ENCODE measurements at regions not wholly inside any gene's neighbourhood (a gene's known extent, or its start where the extent isn't known, plus 50 kb on each side); places are given as distances from the start of the nearest gene placed in this dataset.

DNA sequence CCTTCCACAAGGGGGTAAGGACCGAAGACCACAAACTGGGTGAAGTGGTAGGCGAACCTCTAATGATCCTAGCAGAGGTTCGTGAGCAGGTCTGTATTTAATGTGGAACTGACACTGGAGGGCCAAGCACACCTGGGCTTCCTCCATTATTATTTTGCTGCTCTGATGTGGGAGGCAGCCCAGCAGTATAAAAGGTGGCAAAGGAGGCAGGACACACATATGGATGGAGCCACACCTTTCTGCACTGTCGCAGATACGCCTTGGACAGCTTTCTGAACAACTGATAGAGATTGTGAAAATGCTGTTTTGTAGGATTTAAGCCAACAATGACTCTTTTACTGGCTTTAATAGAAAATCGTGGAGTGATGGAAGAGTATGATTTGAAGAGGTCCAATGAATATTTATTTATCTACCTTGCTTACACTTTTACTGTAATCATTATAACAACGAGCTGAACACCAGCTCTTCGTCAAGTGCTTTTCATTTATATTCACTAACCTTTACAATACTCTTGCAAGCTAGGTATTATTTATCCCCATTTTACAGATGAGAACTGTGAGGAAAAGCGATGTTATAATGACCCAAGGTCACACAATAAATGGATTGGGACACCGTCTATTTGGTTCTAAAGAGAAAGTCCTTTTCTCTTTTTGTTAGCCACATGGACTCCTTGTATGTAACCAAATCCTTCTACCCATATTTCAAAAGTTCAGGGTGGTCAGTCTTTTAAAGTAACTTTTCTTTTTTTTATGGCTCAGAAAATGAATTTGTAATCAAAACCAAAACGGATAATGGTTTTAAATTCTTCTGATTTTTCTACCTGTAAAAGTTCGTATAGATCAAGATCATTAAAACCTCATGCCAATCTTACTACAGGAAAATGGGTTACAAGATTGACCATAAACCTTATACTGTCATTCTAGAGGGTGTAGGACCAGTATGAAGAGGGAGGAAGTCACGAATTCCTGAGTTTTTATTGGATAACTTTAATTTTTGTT is 116.9 kb downstream of the UTRN start:
- DNase-seq = no peak
- in situ Hi-C loops (cut with HindIII; ENCODE audit: low pct_ligation_motif_present, low sequenced_read_pairs) = no loop called here
- Histone ChIP-seq H3K4me3 (ENCODE audit: low read depth, low read length) (no peak overlapping the region), H3K36me3 (replicated peaks) (no peaks in the 10 kb centered on the region), H3K27me3 (replicated peaks) (no peaks in the 10 kb centered on the region), H3K27ac (no peak overlapping the region)
- TF ChIP-seq CTCF (IDR thresholded peaks at IDR 0.05; ENCODE audit: low read depth, low read length, missing control alignments) = no peak

DNA sequence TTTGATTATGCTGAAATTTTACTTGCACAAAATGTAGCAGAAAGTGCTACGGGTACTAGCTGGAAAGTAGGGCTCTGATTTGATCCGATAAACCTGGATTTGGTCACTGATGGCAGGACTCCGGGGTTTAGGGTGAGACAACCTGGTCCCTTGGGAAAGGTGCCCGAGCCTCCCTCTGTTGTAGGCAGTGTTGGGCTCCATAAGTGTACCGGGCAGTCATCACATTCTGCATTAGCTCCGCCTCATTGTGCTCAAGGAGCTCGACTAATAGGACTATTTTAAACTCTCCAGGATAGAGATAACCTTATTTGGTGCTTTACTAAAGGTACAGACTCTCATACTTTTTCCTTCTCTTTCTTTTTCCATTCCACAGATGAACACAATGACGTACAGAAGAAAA is 117.6 kb downstream of the UTRN start:
- H3K27ac ChIP-seq = no peak overlapping the region
- no peak for DNase-seq
- H3K4me3 ChIP-seq (ENCODE audit: low read depth, low read length) = no peak overlapping the region
- no peaks in the 10 kb centered on the region for H3K36me3 ChIP-seq (replicated peaks)
- no peaks in the 10 kb centered on the region for H3K27me3 ChIP-seq (replicated peaks)
- in situ Hi-C loops (cut with HindIII; ENCODE audit: low pct_ligation_motif_present, low sequenced_read_pairs) = no loop called here
- TF ChIP-seq CTCF (IDR thresholded peaks at IDR 0.05; ENCODE audit: low read depth, low read length, missing control alignments) = no peak

GRCh38 chr6:144405163-144405562 is 120.0 kb downstream of the UTRN start:
- H3K4me3 ChIP-seq (ENCODE audit: low read depth, low read length) = no peak overlapping the region
- H3K36me3 ChIP-seq (replicated peaks) = no peaks in the 10 kb centered on the region
- no peaks in the 10 kb centered on the region for H3K27me3 ChIP-seq (replicated peaks)
- no peak overlapping the region for H3K27ac ChIP-seq
- in situ Hi-C loops (cut with HindIII; ENCODE audit: low pct_ligation_motif_present, low sequenced_read_pairs) = no loop called here
- DNase-seq = no peak
- no peak for TF ChIP-seq CTCF (IDR thresholded peaks at IDR 0.05; ENCODE audit: low read depth, low read length, missing control alignments)

DNA sequence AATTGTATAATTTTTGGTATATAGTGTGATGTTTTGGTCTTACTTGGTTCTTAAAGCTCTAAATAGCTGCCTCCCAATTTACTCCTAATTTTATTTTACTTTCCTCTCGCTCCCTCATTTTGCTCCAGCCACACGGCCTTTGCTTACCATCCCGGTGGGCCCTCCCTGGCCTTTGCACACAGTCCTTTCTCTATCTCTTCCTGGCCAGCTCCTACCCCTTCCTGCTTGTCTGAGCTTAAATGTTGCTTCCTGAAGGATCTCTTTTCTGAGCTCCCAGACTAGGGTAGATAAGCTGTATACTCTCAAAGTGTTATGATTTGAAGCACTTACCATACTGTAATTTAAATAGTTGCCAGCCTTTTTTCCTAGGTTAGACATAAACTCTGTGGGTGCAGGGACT is 121.7 kb downstream of the UTRN start:
- DNase-seq = no peak
- no peaks in the 10 kb centered on the region for H3K27me3 ChIP-seq (replicated peaks)
- in situ Hi-C loops (cut with HindIII; ENCODE audit: low pct_ligation_motif_present, low sequenced_read_pairs) = no loop called here
- H3K27ac ChIP-seq = no peak overlapping the region
- no peak overlapping the region for H3K4me3 ChIP-seq (ENCODE audit: low read depth, low read length)
- no peaks in the 10 kb centered on the region for H3K36me3 ChIP-seq (replicated peaks)
- TF ChIP-seq CTCF (IDR thresholded peaks at IDR 0.05; ENCODE audit: low read depth, low read length, missing control alignments) = no peak

DNA sequence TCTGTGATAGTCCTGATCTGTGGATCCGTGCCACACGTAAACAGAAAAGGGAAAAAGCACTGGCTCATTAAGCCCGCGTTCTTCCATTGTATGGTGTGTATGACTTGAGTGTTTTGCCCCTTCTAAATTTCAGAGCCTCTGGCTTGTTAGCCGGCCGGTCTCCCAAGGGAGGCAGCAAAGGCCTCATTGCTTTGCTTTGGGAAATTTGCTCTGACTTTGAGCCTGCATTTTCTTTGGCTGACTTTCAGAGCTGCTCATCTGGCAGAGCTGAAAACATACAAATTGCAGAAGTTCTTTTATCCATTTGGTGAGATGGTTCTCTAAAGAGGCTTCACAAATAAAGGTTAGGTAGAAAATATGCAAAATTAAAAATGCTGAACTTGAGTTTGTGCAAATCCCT is 123.0 kb downstream of the UTRN start:
- DNase-seq = peak; percentile 35
- Histone ChIP-seq H3K36me3 (replicated peaks) (no peaks in the 10 kb centered on the region), H3K4me3 (ENCODE audit: low read depth, low read length) (no peak overlapping the region), H3K27me3 (replicated peaks) (no peaks in the 10 kb centered on the region), H3K27ac (no peak overlapping the region)
- in situ Hi-C loops (cut with HindIII; ENCODE audit: low pct_ligation_motif_present, low sequenced_read_pairs) = no loop called here
- TF ChIP-seq CTCF (IDR thresholded peaks at IDR 0.05; ENCODE audit: low read depth, low read length, missing control alignments) = peak; percentile 14

Data from brain microvascular endothelial cell (primary cell).